GM12865 (cell line): ENCODE measurements at regions not wholly inside any gene's neighbourhood (a gene's known extent, or its start where the extent isn't known, plus 50 kb on each side); places are given as distances from the start of the nearest gene placed in this dataset.

Source experiments
- DNase-seq: peaks from one replicate; pipeline ENCODE4 v3.0.0; 2010; ENCODE audit warnings: low read depth
- H3K4me3 ChIP-seq: 2 replicates; pipeline ENCODE4 v1.5.1; 2011; ENCODE audit warnings: mild to moderate bottlenecking, low read depth, low read length, control low read depth
- TF ChIP-seq, protein P1 (sequence below): IDR thresholded peaks from 2 replicates; pipeline ENCODE4 v1.5.1; 2011; ENCODE audit warnings: low read length, control low read depth, low read depth, inconsistent platforms; ENCODE audit not compliant: insufficient read depth; ENCODE audit errors: missing control alignments

DNA sequence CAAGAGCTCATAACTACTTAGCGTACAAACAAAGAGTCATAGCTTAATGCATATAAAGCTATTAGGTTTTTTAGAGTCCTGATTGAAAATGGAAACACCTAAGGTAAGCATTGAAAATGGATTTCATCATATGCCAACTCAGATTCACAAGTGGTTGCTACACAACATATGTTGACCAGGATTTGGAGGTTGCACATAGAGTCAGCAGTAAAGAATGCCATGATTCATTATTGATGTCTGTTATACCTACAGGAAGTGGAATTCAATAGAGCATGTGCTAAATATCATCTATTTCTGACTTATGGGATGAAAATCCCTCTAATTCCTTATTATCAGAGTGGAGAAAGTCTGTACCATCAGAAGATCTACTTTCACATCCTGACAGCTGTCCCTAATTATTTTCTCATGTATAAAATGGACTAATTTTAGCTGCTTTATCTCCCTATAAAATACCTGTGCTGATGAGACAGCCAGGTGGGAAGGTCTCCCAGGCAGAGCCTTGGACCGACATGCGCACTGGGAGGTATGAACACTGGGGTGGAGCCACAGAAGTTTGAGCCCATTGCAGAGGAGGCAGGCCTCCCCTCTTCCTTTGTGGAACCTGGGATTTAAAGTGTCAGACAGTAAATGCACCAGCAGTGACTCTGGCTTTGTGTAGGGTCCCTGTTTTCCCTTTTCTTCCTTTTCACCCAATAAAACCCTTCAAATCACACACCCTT, 204.2 kb downstream of the AASDHPPT start:
- no peak overlapping the region for H3K4me3 ChIP-seq
- no peak for DNase-seq
- TF ChIP-seq, protein P1, sequence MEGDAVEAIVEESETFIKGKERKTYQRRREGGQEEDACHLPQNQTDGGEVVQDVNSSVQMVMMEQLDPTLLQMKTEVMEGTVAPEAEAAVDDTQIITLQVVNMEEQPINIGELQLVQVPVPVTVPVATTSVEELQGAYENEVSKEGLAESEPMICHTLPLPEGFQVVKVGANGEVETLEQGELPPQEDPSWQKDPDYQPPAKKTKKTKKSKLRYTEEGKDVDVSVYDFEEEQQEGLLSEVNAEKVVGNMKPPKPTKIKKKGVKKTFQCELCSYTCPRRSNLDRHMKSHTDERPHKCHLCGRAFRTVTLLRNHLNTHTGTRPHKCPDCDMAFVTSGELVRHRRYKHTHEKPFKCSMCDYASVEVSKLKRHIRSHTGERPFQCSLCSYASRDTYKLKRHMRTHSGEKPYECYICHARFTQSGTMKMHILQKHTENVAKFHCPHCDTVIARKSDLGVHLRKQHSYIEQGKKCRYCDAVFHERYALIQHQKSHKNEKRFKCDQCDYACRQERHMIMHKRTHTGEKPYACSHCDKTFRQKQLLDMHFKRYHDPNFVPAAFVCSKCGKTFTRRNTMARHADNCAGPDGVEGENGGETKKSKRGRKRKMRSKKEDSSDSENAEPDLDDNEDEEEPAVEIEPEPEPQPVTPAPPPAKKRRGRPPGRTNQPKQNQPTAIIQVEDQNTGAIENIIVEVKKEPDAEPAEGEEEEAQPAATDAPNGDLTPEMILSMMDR = no peak

DNA sequence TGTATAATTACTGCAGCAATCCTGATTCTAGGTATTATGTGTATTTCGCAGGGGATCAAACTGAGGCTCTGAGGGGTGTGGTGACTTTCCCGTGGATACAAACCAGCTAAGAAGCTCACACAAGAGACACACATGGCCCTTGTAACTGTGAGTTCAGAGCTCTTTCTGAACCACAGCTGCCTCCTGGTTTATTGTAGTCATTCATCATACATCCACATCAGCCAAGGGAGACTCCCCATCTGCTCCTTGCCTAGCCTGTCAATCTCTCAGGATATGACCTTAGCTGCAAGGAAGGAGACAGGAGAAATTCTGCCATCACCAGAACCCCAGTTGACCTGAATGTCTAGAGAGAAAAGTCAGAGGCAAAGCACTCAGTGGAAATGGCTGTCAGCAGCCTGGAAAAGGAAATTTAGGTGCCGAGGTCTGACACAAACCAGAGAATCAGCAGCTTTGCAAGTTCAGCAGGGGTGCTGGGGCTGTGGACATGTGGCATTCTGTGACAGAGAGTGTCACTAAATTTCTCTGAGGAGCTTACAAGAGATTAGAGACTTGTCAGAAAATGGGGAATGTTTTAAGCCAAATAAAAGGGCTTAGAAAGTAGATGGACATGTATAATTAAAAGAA, 209.5 kb downstream of the AASDHPPT start:
- TF ChIP-seq, protein P1 = no peak
- H3K4me3 ChIP-seq = no peak overlapping the region
- DNase-seq = no peak

DNA sequence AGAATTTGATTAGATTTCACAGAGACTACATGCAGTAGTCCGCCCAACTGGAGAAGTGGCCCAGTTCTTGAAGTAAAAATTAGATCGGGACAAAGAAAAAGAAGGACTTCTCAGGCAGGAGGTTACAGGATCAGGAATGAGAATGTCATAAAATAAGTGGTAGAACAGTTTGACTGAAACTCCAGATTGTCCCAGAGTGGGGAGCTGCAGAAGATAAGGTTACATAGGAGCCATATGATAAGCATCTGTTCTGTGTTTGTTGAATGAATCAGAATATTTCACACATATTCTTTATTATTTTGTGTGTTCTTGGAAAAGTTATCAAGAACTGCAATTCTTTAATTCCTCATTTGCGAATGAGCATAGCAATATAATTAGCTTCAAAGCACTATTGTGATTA, 210.6 kb downstream of the AASDHPPT start:
- TF ChIP-seq, protein P1 = no peak
- H3K4me3 ChIP-seq = no peak overlapping the region
- no peak for DNase-seq

DNA sequence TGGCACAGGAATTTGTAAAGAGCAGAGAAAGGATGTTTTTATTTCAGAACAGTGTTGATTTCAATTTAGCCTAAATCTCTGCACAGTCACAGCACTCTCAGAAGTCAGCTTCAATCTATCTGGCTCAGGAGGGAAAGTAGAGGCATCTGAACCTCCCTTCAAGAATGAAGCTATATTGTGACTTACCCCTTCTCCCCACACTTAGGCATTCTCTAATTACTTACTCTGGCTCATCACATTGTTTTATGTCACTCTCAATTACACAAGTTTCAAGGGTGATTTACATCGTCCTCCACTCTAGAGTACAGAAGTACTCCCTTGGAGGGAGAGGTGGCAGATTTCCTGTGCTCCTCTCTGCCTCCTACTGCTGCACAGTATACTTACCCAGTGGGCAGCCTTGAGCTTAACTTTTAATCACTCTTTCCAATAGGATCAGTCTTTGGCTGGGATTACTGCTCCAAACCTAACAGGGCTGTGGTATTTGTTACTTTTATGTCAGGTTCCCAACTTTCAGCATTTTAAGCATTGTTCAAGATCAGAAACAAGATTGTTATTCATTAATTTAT, 211.4 kb downstream of the AASDHPPT start:
- TF ChIP-seq, protein P1 = no peak
- no peak for DNase-seq
- no peak overlapping the region for H3K4me3 ChIP-seq

DNA sequence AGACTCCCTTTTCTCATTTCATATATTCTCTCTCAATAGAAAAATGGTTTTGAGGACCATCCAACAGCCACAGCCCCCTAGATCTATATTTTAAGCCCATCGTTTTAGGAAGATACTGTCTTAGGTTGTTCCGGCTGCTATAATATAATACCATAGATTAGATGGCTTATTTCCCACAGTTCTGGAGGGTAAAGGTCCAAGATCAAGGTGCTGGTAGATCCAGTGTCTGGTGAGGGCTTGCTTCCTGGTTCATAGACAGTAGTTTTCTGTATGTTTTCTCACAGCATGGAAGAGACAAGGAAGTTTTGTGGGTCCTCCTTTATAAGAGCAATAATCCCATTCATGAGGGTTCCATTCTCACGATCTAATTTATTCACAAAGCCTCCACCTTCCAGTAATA, 215.1 kb downstream of the AASDHPPT start:
- H3K4me3 ChIP-seq = no peak overlapping the region
- TF ChIP-seq, protein P1 = no peak
- no peak for DNase-seq

DNA sequence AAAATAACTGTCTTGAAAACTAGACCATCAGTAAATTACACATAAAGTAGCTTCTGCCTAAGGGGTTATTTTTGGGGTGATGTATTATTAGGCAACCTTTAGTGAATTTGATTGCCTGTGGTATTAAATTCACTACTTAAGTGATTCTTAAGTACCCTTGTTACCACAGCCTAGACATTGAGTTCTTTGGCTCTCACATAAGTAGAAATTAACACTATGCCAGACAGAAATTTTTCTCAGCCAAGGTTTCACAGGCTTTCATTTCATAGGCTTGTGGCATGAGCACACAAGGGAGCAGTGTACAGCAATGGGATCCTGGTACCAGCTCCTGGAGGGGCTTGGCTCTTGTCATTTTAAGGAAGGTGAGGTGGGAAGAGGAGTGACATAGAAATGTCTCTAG, 218.5 kb downstream of the AASDHPPT start:
- no peak for DNase-seq

More for the DNA sequence above, 218.5 kb downstream of the AASDHPPT start:
- H3K4me3 ChIP-seq = no peak overlapping the region
- TF ChIP-seq, protein P1 = no peak
